ENCODE measurements at regions not wholly inside any gene's neighbourhood (a gene's known extent, or its start where the extent isn't known, plus 50 kb on each side); places are given as distances from the start of the nearest gene placed in this dataset.

DNA sequence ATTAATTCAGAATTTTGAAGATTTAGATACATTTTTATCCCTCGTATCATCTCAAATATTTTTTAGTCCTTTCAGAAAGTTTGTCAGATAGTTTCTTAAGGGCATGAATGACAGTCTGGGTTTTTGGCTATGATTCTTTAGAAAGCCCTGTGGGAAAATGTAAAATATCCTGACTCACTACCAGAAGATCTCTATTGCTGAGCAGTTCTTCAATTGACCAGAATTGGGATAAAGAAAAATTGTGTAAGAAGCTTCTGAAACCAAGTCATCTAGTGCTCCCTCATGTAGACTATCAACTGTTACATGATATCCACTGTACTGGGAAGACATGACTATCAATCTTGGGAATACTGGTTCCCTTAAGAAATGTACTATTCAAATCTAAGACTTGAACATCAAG, 608.3 kb upstream of the CHRM3 start:
- TF ChIP-seq EP300 (IDR thresholded peaks at IDR 0.05) (no peak), POLR2A (IDR thresholded peaks at IDR 0.05) (no peak), POLR2AphosphoS5 (IDR thresholded peaks at IDR 0.05) (no peak)
- TF ChIP-seq, protein P1, sequence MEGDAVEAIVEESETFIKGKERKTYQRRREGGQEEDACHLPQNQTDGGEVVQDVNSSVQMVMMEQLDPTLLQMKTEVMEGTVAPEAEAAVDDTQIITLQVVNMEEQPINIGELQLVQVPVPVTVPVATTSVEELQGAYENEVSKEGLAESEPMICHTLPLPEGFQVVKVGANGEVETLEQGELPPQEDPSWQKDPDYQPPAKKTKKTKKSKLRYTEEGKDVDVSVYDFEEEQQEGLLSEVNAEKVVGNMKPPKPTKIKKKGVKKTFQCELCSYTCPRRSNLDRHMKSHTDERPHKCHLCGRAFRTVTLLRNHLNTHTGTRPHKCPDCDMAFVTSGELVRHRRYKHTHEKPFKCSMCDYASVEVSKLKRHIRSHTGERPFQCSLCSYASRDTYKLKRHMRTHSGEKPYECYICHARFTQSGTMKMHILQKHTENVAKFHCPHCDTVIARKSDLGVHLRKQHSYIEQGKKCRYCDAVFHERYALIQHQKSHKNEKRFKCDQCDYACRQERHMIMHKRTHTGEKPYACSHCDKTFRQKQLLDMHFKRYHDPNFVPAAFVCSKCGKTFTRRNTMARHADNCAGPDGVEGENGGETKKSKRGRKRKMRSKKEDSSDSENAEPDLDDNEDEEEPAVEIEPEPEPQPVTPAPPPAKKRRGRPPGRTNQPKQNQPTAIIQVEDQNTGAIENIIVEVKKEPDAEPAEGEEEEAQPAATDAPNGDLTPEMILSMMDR (IDR thresholded peaks at IDR 0.05): no peak
